ENCODE measurements at regions not wholly inside any gene's neighbourhood (a gene's known extent, or its start where the extent isn't known, plus 50 kb on each side); places are given as distances from the start of the nearest gene placed in this dataset.

- no peaks in the 10 kb centered on the region for H3K9me3 ChIP-seq (ENCODE audit: control insufficient read depth, low read length)
- H3K27me3 ChIP-seq (ENCODE audit: control insufficient read depth, insufficient read depth, low read length): no peaks in the 10 kb centered on the region
- H3K27ac ChIP-seq: no peak overlapping the region
- no peak overlapping the region for H3K4me3 ChIP-seq (ENCODE audit: low read depth, low read length)
- H3K36me3 ChIP-seq (ENCODE audit: control insufficient read depth, insufficient read depth, low read length): no peaks in the 10 kb centered on the region
- no peak overlapping the region for H2AFZ ChIP-seq
- H3K9ac ChIP-seq: no peak overlapping the region
- H3K79me2 ChIP-seq: no peaks in the 10 kb centered on the region
- H3K4me1 ChIP-seq: no peaks in the 10 kb centered on the region
- H3K4me2 ChIP-seq (ENCODE audit: low read length): no peak overlapping the region
- no peak for TF ChIP-seq CTCF (IDR thresholded peaks at IDR 0.05)
Observed at GRCh38 chr4:12145106-12145505, 716.4 kb upstream of the HS3ST1 start.

- H3K4me1 ChIP-seq: no peaks in the 10 kb centered on the region
- H2AFZ ChIP-seq: no peak overlapping the region
- TF ChIP-seq CTCF (IDR thresholded peaks at IDR 0.05): no peak
- H3K4me3 ChIP-seq (ENCODE audit: low read depth, low read length): no peak overlapping the region
- H3K27me3 ChIP-seq (ENCODE audit: control insufficient read depth, insufficient read depth, low read length): no peaks in the 10 kb centered on the region
- no peaks in the 10 kb centered on the region for H3K36me3 ChIP-seq (ENCODE audit: control insufficient read depth, insufficient read depth, low read length)
- H3K9me3 ChIP-seq (ENCODE audit: control insufficient read depth, low read length): no peaks in the 10 kb centered on the region
- no peaks in the 10 kb centered on the region for H3K79me2 ChIP-seq
- H3K27ac ChIP-seq: no peak overlapping the region
- no peak overlapping the region for H3K9ac ChIP-seq
- no peak overlapping the region for H3K4me2 ChIP-seq (ENCODE audit: low read length)
Observed at GRCh38 chr4:12144051-12144450, 715.4 kb upstream of the HS3ST1 start.

GRCh38 chr4:12140864-12141263 is 712.2 kb upstream of the HS3ST1 start:
- TF ChIP-seq CTCF (IDR thresholded peaks at IDR 0.05): no peak
- H3K4me3 ChIP-seq (ENCODE audit: low read depth, low read length): no peak overlapping the region

GRCh38 chr4:12139296-12139695 is 710.6 kb upstream of the HS3ST1 start:
- no peaks in the 10 kb centered on the region for H3K79me2 ChIP-seq
- no peaks in the 10 kb centered on the region for H3K9me3 ChIP-seq (ENCODE audit: control insufficient read depth, low read length)
- H3K9ac ChIP-seq: no peak overlapping the region
- no peak overlapping the region for H3K4me2 ChIP-seq (ENCODE audit: low read length)
- H3K36me3 ChIP-seq (ENCODE audit: control insufficient read depth, insufficient read depth, low read length): no peaks in the 10 kb centered on the region
- TF ChIP-seq CTCF (IDR thresholded peaks at IDR 0.05): no peak
- no peak overlapping the region for H3K27ac ChIP-seq
- H3K4me3 ChIP-seq (ENCODE audit: low read depth, low read length): no peak overlapping the region
- H2AFZ ChIP-seq: no peak overlapping the region
- H3K27me3 ChIP-seq (ENCODE audit: control insufficient read depth, insufficient read depth, low read length): no peaks in the 10 kb centered on the region
- no peaks in the 10 kb centered on the region for H3K4me1 ChIP-seq

More at GRCh38 chr4:12140864-12141263, 712.2 kb upstream of the HS3ST1 start:
- H3K27me3 ChIP-seq (ENCODE audit: control insufficient read depth, insufficient read depth, low read length): no peaks in the 10 kb centered on the region
- H3K4me2 ChIP-seq (ENCODE audit: low read length): no peak overlapping the region
- H3K9me3 ChIP-seq (ENCODE audit: control insufficient read depth, low read length): no peaks in the 10 kb centered on the region
- H3K79me2 ChIP-seq: no peaks in the 10 kb centered on the region
- H2AFZ ChIP-seq: no peak overlapping the region
- no peaks in the 10 kb centered on the region for H3K36me3 ChIP-seq (ENCODE audit: control insufficient read depth, insufficient read depth, low read length)
- no peaks in the 10 kb centered on the region for H3K4me1 ChIP-seq
- no peak overlapping the region for H3K27ac ChIP-seq
- no peak overlapping the region for H3K9ac ChIP-seq

GRCh38 chr4:12138488-12138887 is 709.8 kb upstream of the HS3ST1 start:
- Histone ChIP-seq H3K9me3 (ENCODE audit: control insufficient read depth, low read length) (no peaks in the 10 kb centered on the region), H3K4me1 (no peaks in the 10 kb centered on the region), H3K4me3 (ENCODE audit: low read depth, low read length) (no peak overlapping the region), H3K36me3 (ENCODE audit: control insufficient read depth, insufficient read depth, low read length) (no peaks in the 10 kb centered on the region), H3K27ac (no peak overlapping the region), H2AFZ (no peak overlapping the region), H3K9ac (no peak overlapping the region), H3K79me2 (no peaks in the 10 kb centered on the region), H3K4me2 (ENCODE audit: low read length) (no peak overlapping the region), H3K27me3 (ENCODE audit: control insufficient read depth, insufficient read depth, low read length) (no peaks in the 10 kb centered on the region)
- no peak for TF ChIP-seq CTCF (IDR thresholded peaks at IDR 0.05)
